ENCODE measurements at regions not wholly inside any gene's neighbourhood (a gene's known extent, or its start where the extent isn't known, plus 50 kb on each side); places are given as distances from the start of the nearest gene placed in this dataset.

- DNase-seq = no peak
These were observed 492.3 kb downstream of the NPIPA7 start for GRCh38 chr16:16871196-16871595.

GRCh38 chr16:16877061-16877460, 498.1 kb downstream of the NPIPA7 start:
- peak in 18 of 56 donors; percentile 0 to 56 (median 10) for DNase-seq

GRCh38 chr16:16879567-16880251, 500.8 kb downstream of the NPIPA7 start:
- no peak for DNase-seq

- DNase-seq = no peak
These were observed 502.9 kb downstream of the NPIPA7 start for GRCh38 chr16:16881814-16882213.

GRCh38 chr16:16882766-16883165, 503.8 kb downstream of the NPIPA7 start:
- no peak for DNase-seq

GRCh38 chr16:16884451-16884850, 505.5 kb downstream of the NPIPA7 start:
- no peak for DNase-seq

- no peak for DNase-seq
These were observed 508.3 kb downstream of the NPIPA7 start for GRCh38 chr16:16887193-16887592.

- DNase-seq = no peak
These were observed 512.0 kb downstream of the NPIPA7 start for GRCh38 chr16:16890964-16891363.

GRCh38 chr16:16904601-16905000, 525.7 kb downstream of the NPIPA7 start:
- DNase-seq = no peak

- no peak for DNase-seq
These were observed 526.9 kb downstream of the NPIPA7 start for GRCh38 chr16:16905850-16906249.

GRCh38 chr16:16907089-16907488, 528.1 kb downstream of the NPIPA7 start:
- DNase-seq = no peak

GRCh38 chr16:16908077-16908476, 529.1 kb downstream of the NPIPA7 start:
- no peak for DNase-seq

- DNase-seq = no peak
These were observed 530.2 kb downstream of the NPIPA7 start for GRCh38 chr16:16909126-16909525.

- no peak for DNase-seq
These were observed 531.7 kb downstream of the NPIPA7 start for GRCh38 chr16:16910666-16911065.

- no peak for DNase-seq
These were observed 536.8 kb downstream of the NPIPA7 start for GRCh38 chr16:16915771-16916170.

- no peak for DNase-seq
These were observed 538.3 kb downstream of the NPIPA7 start for GRCh38 chr16:16917191-16917785.

GRCh38 chr16:16923479-16923878, 544.5 kb downstream of the NPIPA7 start:
- DNase-seq = no peak

GRCh38 chr16:16924613-16925012, 545.7 kb downstream of the NPIPA7 start:
- DNase-seq = no peak

- no peak for DNase-seq
These were observed 545.3 kb downstream of the XYLT1 start for GRCh38 chr16:16925432-16925831.

- no peak for DNase-seq
These were observed 542.1 kb downstream of the XYLT1 start for GRCh38 chr16:16928532-16929109.

- no peak for DNase-seq
These were observed 540.3 kb downstream of the XYLT1 start for GRCh38 chr16:16930309-16931000.

GRCh38 chr16:16933861-16934260, 536.9 kb downstream of the XYLT1 start:
- no peak for DNase-seq
